Right cardiac atrium (tissue), 5 donors: ENCODE measurements at regions not wholly inside any gene's neighbourhood (a gene's known extent, or its start where the extent isn't known, plus 50 kb on each side); places are given as distances from the start of the nearest gene placed in this dataset.
"Not testable (repeated sequence)": the region's sequence is repeated elsewhere in the genome, so short reads cannot be mapped to it uniquely, and the experiment has no call there.

Source experiments
- ATAC-seq, 2 donors: fragments of 200-7000 bp; cut with Tn5 transposase; one replicate each; pipeline versions ENCODE4 v1.8.0 to v1.9.1; 2020; ENCODE audit warnings: moderate library complexity in 2 of 2, mild to moderate bottlenecking in 1 of 2
- DNase-seq, 3 donors: peaks; one replicate each; pipeline ENCODE4 v3.0.0-alpha.2; 2020
- H3K27ac ChIP-seq: one replicate; pipeline ENCODE4 v1.5.1; 2013; ENCODE audit warnings: mild to moderate bottlenecking, low read length, control low read depth, moderate library complexity
- H3K27me3 ChIP-seq: one replicate; pipeline ENCODE4 v1.6.1; 2013; ENCODE audit not compliant: control insufficient read depth, insufficient read depth
- H3K4me1 ChIP-seq: one replicate; pipeline ENCODE4 v1.6.1; 2013; ENCODE audit warnings: low read length; ENCODE audit not compliant: control insufficient read depth, insufficient read depth
- H3K4me3 ChIP-seq: one replicate; pipeline ENCODE4 v1.5.1; 2013; ENCODE audit warnings: low read length, control low read depth
- H3K9me3 ChIP-seq: one replicate; pipeline ENCODE4 v1.6.1; 2013; ENCODE audit warnings: low read length; ENCODE audit not compliant: control insufficient read depth
- WGBS: extraction: QIAGEN DNeasy Blood & Tissue Kit; methylation state at CpG from one replicate; pipeline ENCODE4 v1.1.7; 2013; 5-methylcytosine and 5-hydroxymethylcytosine counted together
- intact Hi-C, 4 donors: fragments of 100-400 bp; cut with DNase I; formaldehyde crosslinking; loops; one replicate each; pipeline versions ENCODE4 v1.11.0 to v1.14.0; 2022 to 2023
- donor health status: healthy with polysubstance abuse.
- donor health status: DM: no; HTN: yes; CAD: no.
- donor health status: DM: no; HTN: no; CAD: no.
- donor health status: DM: no; HTN: yes; CAD: no; lungs with severe emphysema.
- donor health status: DM: yes; HTN: yes; CAD: no.

DNA sequence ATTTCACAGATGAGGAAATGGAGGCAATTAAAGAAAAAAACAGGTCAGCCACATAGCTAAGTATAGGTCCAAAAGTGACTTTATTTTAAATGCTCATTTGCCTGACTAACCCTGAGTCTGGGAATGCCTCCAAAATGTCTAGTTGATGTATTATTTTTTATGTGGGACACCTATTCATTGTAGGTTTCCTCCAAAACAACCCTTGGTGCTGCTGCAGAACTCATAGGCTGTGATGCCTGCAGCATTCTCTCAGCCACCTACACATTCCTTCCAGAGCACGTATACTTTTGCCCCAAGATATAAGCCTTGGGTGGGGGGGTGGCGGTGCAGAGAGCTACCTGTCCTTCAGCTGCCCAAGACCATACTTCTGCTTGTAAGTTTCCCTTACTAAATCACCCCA is 77.4 kb downstream of the MSX2 start:
- Histone ChIP-seq H3K27ac (no peak overlapping the region), H3K9me3 (no peaks in the 10 kb centered on the region), H3K4me3 (no peak overlapping the region), H3K4me1 (no peaks in the 10 kb centered on the region), H3K27me3 (no peaks in the 10 kb centered on the region)
- intact Hi-C loops: no loop called here
- DNase-seq (no peak), ATAC-seq (no peak)
- WGBS: 75% methylated on average over 2 of the region's 2 CpGs

DNA sequence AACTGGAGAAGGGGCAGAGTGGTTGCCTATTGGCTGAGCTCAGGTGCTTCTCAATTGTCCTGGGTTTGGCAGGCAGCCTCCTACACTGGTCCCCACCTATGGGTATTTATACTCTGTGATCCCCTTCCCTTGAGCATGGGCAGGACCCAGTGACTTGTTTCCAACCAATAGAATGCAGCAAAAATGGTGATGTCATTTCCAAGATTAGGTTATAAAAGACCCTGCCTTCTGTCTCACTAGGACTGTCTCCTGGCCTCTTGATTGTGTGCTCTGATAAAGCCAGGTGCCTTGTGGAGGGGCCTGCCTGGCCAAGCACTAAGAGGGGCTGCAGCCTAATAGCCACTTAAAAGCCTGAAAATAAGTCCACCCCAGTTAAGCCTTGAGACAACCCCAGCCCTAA is 76.1 kb downstream of the MSX2 start:
- ATAC-seq: no peak
- Histone ChIP-seq H3K4me3 (no peak overlapping the region), H3K27ac (no peak overlapping the region), H3K9me3 (no peaks in the 10 kb centered on the region), H3K27me3 (no peaks in the 10 kb centered on the region), H3K4me1 (no peaks in the 10 kb centered on the region)
- no peak for DNase-seq
- intact Hi-C loops: no loop called here

DNA sequence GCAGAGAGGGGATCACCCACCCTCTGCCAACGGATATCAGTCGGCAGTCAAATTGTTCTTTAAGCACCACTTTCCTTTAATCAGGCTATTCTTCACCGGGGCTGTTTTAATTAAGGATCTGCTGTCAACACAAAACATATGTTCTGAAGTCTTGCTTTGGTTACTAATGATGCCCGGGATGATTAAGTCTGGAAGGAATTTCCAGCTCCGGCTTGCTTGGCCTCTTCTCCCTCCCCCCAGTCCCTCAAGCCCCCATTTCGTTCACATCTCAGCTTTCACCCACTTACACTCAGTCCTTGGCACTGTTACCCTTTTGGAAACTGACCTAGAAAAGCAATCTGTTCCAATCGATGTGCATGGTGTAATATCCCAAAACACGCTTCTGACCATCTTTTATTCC is 74.7 kb downstream of the MSX2 start:
- Histone ChIP-seq H3K27ac (no peak overlapping the region), H3K27me3 (no peaks in the 10 kb centered on the region), H3K9me3 (no peaks in the 10 kb centered on the region), H3K4me1 (no peaks in the 10 kb centered on the region), H3K4me3 (no peak overlapping the region)
- no peak for DNase-seq
- intact Hi-C loops: loop anchor here in 3 of 4 donors (5.0 to 10.0 kb wide), 3 partner anchors 377 to 474 kb away; no protein-coding TSS in a partner anchor
- 36% methylated on average over 8 of the region's 8 CpGs for WGBS
- no peak for ATAC-seq

DNA sequence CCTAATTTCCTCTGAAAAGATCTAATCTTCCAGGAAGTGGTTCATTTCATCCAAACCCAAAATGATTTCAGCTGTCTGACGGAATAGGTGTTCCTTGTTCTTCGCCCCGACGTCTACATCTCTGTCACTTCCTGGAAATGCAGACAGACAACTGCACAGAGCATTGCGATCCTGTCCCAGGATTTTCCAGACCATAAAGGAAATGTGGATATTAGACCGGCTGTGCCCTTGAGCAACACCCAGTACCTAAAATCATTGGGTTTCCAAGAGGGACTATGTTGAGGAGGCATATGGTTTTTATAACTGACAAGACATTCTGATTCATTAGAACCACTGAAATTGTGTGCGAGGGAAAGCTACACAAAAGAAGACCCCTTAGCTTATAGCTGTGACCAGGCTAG is 74.2 kb downstream of the MSX2 start:
- DNase-seq (no peak), ATAC-seq (no peak)
- Histone ChIP-seq H3K27ac (no peak overlapping the region), H3K4me1 (no peaks in the 10 kb centered on the region), H3K27me3 (no peaks in the 10 kb centered on the region), H3K4me3 (no peak overlapping the region), H3K9me3 (no peaks in the 10 kb centered on the region)
- intact Hi-C loops: loop anchor here in 3 of 4 donors (5.0 to 10.0 kb wide), 3 partner anchors 376 to 474 kb away; no protein-coding TSS in a partner anchor
- 52% methylated on average over 7 of the region's 7 CpGs for WGBS

DNA sequence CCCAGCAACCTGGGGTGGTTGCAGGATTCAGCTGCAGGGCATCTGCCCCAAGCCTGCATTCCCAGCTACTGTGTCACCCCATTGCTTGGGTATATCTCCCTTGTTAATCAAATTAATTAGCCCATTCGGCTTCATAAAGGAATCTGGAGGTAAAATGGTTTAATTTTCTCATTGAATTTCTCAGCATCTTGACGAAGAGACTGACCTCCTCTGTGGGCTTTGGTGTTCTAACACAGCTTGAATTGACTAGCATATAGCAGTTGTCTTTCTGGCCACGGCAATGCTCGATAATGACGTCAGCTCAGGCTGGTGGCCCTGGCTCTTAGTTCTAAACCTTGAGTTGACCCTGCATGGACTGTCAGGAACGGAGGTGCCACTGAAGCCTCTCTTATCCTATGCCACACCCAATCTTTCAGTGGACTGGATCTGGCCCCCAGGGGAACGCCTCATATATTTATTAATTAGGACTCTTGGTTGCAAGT is 72.4 kb downstream of the MSX2 start:
- DNase-seq: no peak
- H3K27me3 ChIP-seq: no peaks in the 10 kb centered on the region
- no peak overlapping the region for H3K27ac ChIP-seq
- no peak overlapping the region for H3K4me3 ChIP-seq
- no peak for ATAC-seq
- H3K9me3 ChIP-seq: no peaks in the 10 kb centered on the region
- H3K4me1 ChIP-seq: no peaks in the 10 kb centered on the region
- 71% methylated on average over 7 of the region's 7 CpGs for WGBS
- intact Hi-C loops: loop anchor here in 3 of 4 donors (5.0 to 10.0 kb wide), 3 partner anchors 374 to 472 kb away; no protein-coding TSS in a partner anchor

DNA sequence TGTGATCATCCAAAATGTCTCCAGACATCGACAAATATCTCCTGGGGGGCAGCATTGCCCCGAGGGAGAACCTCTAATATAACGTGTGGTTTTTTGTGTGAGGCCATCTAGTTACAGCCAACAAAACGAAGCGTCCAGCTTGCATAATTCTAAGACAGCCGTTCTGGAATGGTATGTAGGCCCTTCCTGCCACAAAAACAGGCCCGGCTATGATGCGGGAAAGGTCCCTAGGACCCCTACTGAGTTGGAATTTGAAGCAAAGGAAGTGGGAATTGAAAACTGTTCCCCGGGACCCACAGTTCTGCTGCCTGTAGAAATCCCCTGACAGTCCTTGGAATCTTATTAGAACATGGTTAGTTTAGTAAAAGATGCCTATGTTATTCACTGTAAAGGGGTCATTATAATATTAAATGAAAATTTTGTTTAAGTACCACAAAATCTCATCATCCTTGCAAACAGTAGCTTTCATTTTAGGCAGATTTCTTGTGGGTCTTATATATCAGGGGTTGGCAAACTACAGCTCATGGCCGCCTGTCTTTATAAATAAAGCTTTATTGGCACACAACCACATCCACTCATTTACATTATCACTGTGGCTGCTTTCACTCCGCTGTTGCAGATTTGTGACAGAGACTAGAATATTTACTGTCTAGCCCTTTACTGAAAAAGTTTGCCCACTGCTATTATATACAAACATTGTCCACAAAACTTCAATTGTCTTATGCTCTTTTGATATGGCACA is 70.7 kb downstream of the MSX2 start:
- Histone ChIP-seq H3K27me3 (no peaks in the 10 kb centered on the region), H3K4me3 (no peak overlapping the region), H3K9me3 (no peaks in the 10 kb centered on the region), H3K4me1 (no peaks in the 10 kb centered on the region), H3K27ac (no peak overlapping the region)
- intact Hi-C loops: loop anchor here (5.0 to 10.0 kb wide), 3 partner anchors 373 to 470 kb away; no protein-coding TSS in a partner anchor
- DNase-seq (no peak), ATAC-seq (no peak)
- 45% methylated on average over 11 of the region's 11 CpGs for WGBS

DNA sequence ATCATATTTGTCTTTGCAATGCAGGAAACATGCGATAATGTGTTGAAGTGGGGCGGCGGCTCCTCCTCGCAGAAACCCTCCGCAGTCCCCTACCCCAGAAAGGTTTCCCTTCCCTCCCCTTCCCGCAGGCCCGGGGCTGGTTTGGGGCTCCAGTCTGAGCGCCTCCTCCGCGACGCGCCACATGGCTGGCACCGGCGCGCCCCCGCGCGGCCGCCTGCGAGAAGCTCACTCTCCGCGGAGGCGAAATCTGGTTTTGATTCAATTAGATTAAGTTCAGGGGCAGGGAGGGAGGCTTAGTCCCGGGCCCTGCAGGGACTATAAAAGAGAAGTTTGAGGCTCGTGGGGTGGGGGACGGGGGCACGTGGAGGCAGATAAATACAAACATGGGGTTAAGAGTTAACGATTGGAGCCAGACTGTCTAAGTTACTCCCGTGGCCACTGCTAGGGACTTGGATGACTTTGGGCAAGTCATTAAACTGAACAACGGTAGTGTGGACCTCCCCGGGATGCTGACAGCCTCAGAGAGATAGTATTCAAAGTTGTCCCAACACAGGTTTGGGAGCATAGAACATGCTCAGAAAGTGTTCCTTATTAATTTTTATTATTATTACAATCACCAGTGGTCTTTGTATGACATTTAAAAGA is 69.4 kb downstream of the MSX2 start:
- ATAC-seq (peak; percentile 52 to 74), DNase-seq (peak; percentile 46 to 77 (median 74))
- no peak overlapping the region for H3K4me3 ChIP-seq
- no peak overlapping the region for H3K27ac ChIP-seq
- no peaks in the 10 kb centered on the region for H3K4me1 ChIP-seq
- 2% methylated on average over 31 of the region's 31 CpGs for WGBS
- H3K27me3 ChIP-seq: no peaks in the 10 kb centered on the region
- intact Hi-C loops: loop anchor here in 3 of 4 donors (1.0 to 10.0 kb wide), 4 partner anchors 372 to 469 kb away; no protein-coding TSS in a partner anchor
- no peaks in the 10 kb centered on the region for H3K9me3 ChIP-seq

DNA sequence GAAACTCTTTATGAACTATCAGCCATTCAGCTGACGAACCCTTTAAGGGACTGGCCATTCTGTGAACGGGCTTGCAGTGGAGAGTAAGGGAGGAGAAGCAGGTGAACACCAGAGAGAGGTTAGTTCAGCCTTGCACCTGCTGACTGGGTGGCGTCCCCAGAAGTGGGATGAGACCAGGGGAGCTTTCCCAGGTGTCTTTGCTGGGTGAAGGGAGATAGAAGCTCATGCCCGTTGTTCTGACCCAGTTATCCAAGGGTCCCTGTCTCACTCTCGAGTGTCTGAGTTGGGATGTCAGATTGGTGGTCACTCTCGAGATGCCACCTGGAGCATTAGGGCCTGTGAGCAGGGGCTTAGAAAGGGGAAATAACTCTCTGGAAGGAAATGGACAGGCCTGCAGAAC is 68.7 kb downstream of the MSX2 start:
- DNase-seq: no peak
- no peak overlapping the region for H3K27ac ChIP-seq
- WGBS: 69% methylated on average over 6 of the region's 6 CpGs
- intact Hi-C loops: loop anchor here in 3 of 4 donors (1.0 to 10.0 kb wide), 4 partner anchors 371 to 468 kb away; no protein-coding TSS in a partner anchor
- H3K9me3 ChIP-seq: no peaks in the 10 kb centered on the region
- no peak overlapping the region for H3K4me3 ChIP-seq
- no peak for ATAC-seq
- no peaks in the 10 kb centered on the region for H3K27me3 ChIP-seq
- H3K4me1 ChIP-seq: no peaks in the 10 kb centered on the region

DNA sequence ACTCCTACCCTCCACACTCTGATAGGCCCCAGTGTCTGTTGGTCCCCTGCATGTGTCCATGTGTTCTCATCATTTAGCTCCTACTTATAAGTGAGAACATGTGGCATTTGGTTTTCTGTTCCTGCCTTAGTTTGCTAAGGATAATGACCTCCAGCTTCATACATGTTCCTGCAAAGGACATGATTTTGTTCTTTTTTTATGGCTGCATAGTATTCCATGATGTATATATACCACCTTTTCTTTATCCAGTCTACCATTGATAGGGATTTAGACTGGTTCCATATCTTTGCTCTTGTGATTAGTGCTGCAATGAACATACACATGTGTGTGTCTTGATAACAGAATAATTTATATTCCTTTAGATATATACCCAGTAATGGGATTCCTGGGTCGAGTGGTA is 67.9 kb downstream of the MSX2 start:
- intact Hi-C loops: loop anchor here in 3 of 4 donors (5.0 to 10.0 kb wide), 3 partner anchors 370 to 467 kb away; no protein-coding TSS in a partner anchor
- 68% methylated on average over 1 of the region's 1 CpG for WGBS

DNA sequence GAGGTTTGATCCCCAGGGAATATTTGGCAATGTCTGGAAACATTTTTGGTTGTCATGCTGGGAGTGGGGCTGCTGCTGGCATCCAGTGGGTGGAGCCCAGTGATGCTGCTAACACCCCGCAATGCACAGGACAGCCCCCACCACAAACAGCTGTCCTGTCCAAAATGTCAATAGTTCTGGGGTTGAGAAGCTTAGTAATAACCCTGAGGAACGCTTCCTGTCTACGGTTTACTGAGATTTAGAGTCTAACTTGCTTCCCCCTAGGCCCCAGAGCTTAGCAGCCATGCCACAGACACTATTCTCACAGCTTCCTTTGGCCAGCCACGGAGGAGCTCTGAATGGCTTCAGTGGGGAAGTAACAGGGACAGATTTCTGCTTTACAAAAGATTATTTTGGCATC is 66.5 kb downstream of the MSX2 start:
- H3K27me3 ChIP-seq: no peaks in the 10 kb centered on the region
- ATAC-seq: no peak
- H3K27ac ChIP-seq: no peak overlapping the region
- intact Hi-C loops: loop anchor here in 3 of 4 donors (5.0 to 10.0 kb wide), 3 partner anchors 369 to 466 kb away; no protein-coding TSS in a partner anchor
- H3K9me3 ChIP-seq: no peaks in the 10 kb centered on the region
- no peak for DNase-seq
- no peak overlapping the region for H3K4me3 ChIP-seq
- 49% methylated on average over 4 of the region's 4 CpGs for WGBS
- no peaks in the 10 kb centered on the region for H3K4me1 ChIP-seq

More for the DNA sequence above, 67.9 kb downstream of the MSX2 start:
- not testable (repeated sequence) for H3K4me3 ChIP-seq, DNase-seq, H3K4me1 ChIP-seq, H3K27me3 ChIP-seq, ATAC-seq, H3K9me3 ChIP-seq, H3K27ac ChIP-seq

DNA sequence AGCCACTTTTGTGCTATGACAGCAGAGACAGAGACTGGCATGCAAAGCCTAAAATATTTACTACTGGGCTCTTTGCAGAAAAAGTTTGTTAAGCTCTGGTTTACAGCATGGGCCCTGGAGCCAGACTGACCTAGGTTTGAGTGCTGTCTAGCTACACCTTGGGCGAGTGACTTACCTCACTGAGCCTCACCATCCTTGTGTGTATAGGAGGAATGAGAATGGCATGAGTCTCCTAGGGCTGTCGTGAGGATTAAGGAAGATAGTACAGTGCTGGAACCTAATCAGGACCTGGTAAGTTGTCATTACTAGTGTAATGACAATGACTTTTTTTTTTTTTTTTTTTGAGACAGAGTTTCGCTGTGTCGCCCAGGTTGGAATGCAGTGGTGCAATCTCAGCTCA is 65.2 kb downstream of the MSX2 start:
- DNase-seq: no peak
- intact Hi-C loops: no loop called here
- Histone ChIP-seq H3K27me3 (no peaks in the 10 kb centered on the region), H3K27ac (no peak overlapping the region), H3K4me1 (no peaks in the 10 kb centered on the region), H3K9me3 (no peaks in the 10 kb centered on the region), H3K4me3 (no peak overlapping the region)
- 88% methylated on average over 4 of the region's 4 CpGs for WGBS
- no peak for ATAC-seq
